A549 (cell line): ENCODE measurements at regions not wholly inside any gene's neighbourhood (a gene's known extent, or its start where the extent isn't known, plus 50 kb on each side); places are given as distances from the start of the nearest gene placed in this dataset.
"Not testable (repeated sequence)": the region's sequence is repeated elsewhere in the genome, so short reads cannot be mapped to it uniquely, and the experiment has no call there.

Source experiments
- ATAC-seq, 2 experiments: fragments of 200-7000 bp in 1 of 2; fragments of >200 bp in 1 of 2; cut with Nextera tagmentation in 1 of 2; cut with Tn5 transposase in 1 of 2; 3 replicates each; pipeline versions ENCODE4 v1.8.0 to v1.9.1; 2018 to 2020; ENCODE audit warnings: mild to moderate bottlenecking in 1 of 2, moderate library complexity in 1 of 2
- CTCF ChIA-PET: fragments of 300-600 bp; sonication (Branson Sonifier 250); formaldehyde crosslinking; extraction: SDS; loops from one replicate; lab custom pipeline; 2021; ENCODE audit warnings: antibody characterized with exemption, inconsistent platforms; lab: Yijun Ruan, JAX
- POLR2A ChIA-PET: fragments of 350-600 bp; formaldehyde crosslinking; extraction: SDS; loops from one replicate; lab custom pipeline; 2021; ENCODE audit warnings: antibody characterized with exemption, inconsistent platforms; lab: Yijun Ruan, JAX
- DNase-seq, 2 experiments: peaks; one replicate each; pipeline versions ENCODE4 v3.0.0 to v3.0.0-alpha.2; 2011 to 2016; ENCODE audit warnings: low read depth in 1 of 2, low spot score in 1 of 2
- FAIRE-seq: peaks from 2 replicates; lab custom pipeline; 2011; peaks lifted over from hg19 to GRCh38; lab: Jason Lieb, UNC
- H3K27ac ChIP-seq, 2 experiments: fragments of >200 bp; sonication (Bioruptor Twin); formaldehyde crosslinking; 3 replicates each; pipeline ENCODE4 v1.5.1; 2016 to 2017
- H3K4me1 ChIP-seq: fragments of >200 bp; sonication (Bioruptor Twin); formaldehyde crosslinking; 3 replicates; pipeline ENCODE4 v1.6.1; 2016
- H3K4me2 ChIP-seq: fragments of >200 bp; sonication (Bioruptor Twin); formaldehyde crosslinking; 3 replicates; pipeline ENCODE4 v1.6.1; 2016
- H3K4me3 ChIP-seq: fragments of >200 bp; sonication (Bioruptor Twin); formaldehyde crosslinking; 3 replicates; pipeline ENCODE4 v1.5.1; 2016
- H3K9me3 ChIP-seq: fragments of >200 bp; sonication (Bioruptor Twin); formaldehyde crosslinking; 3 replicates; pipeline ENCODE4 v1.6.1; 2016
- BHLHE40 ChIP-seq: IDR thresholded peaks from 2 replicates; pipeline ENCODE4 v1.6.1; 2012; ENCODE audit warnings: low read depth, low read length, inconsistent platforms
- CBX2 ChIP-seq: fragments of 200-600 bp; sonication (generic); IDR thresholded peaks from 2 replicates; pipeline ENCODE4 v1.6.1; 2016; ENCODE audit warnings: low read depth, mild to moderate bottlenecking, borderline replicate concordance
- CEBPB ChIP-seq, 2 experiments: fragments of >200 bp in 1 of 2; sonication (Bioruptor Twin) in 1 of 2; formaldehyde crosslinking in 1 of 2; IDR thresholded peaks; 2 replicates each; pipeline ENCODE4 v1.6.1; 2012 to 2016
- EHF ChIP-seq: fragments of 250-450 bp; sonication (Bioruptor Pico); IDR thresholded peaks from 2 replicates; pipeline ENCODE4 v1.5.0; 2020; ENCODE audit warnings: mild to moderate bottlenecking
- ELK1 ChIP-seq: fragments of 150-350 bp; IDR thresholded peaks from 2 replicates; pipeline ENCODE4 v1.6.1; 2014; ENCODE audit warnings: low read depth, mild to moderate bottlenecking, low read length
- ESRRA ChIP-seq: fragments of 150-350 bp; IDR thresholded peaks from 2 replicates; pipeline ENCODE4 v1.6.1; 2014; ENCODE audit warnings: mild to moderate bottlenecking, low read length, borderline replicate concordance
- FOSL2 ChIP-seq, 2 experiments: fragments of 450-650 bp in 1 of 2; fragments of >200 bp in 1 of 2; sonication (Bioruptor Twin) in 1 of 2; formaldehyde crosslinking; IDR thresholded peaks; 2 replicates each; pipeline versions ENCODE4 v1.5.0 to v1.6.1; 2016 to 2020; ENCODE audit warnings: mild to moderate bottlenecking in 1 of 2, moderate library complexity in 1 of 2
- HEYL ChIP-seq: fragments of 250-450 bp; sonication (Bioruptor Pico); IDR thresholded peaks from 2 replicates; pipeline ENCODE4 v1.8.0; 2021; ENCODE audit warnings: mild to moderate bottlenecking, moderate library complexity
- HMGXB4 ChIP-seq: fragments of 250-450 bp; sonication (Bioruptor Pico); IDR thresholded peaks from 2 replicates; pipeline ENCODE4 v1.5.0; 2021; ENCODE audit warnings: mild to moderate bottlenecking, moderate library complexity, borderline replicate concordance
- HOXB13 ChIP-seq: fragments of 250-450 bp; sonication (Bioruptor Pico); IDR thresholded peaks from 2 replicates; pipeline ENCODE4 v1.5.0; 2020; ENCODE audit warnings: low read depth, mild to moderate bottlenecking, moderate library complexity
- HOXB5 ChIP-seq: fragments of 250-450 bp; sonication (Bioruptor Pico); IDR thresholded peaks from 2 replicates; pipeline ENCODE4 v1.5.0; 2020; ENCODE audit warnings: mild to moderate bottlenecking, moderate library complexity
- KDM5A ChIP-seq: fragments of 200-600 bp; sonication (generic); IDR thresholded peaks from 2 replicates; pipeline ENCODE4 v1.6.1; 2016; ENCODE audit warnings: antibody characterized with exemption, mild to moderate bottlenecking
- MAFK ChIP-seq: fragments of 450-650 bp; IDR thresholded peaks from 2 replicates; pipeline ENCODE4 v1.6.1; 2014; ENCODE audit not compliant: partially characterized antibody
- NPAS2 ChIP-seq: fragments of 250-450 bp; sonication (Bioruptor Pico); IDR thresholded peaks from 2 replicates; pipeline ENCODE4 v1.8.0; 2022; ENCODE audit warnings: mild to moderate bottlenecking, moderate library complexity, borderline replicate concordance
- NR3C1 ChIP-seq: fragments of >200 bp; sonication (Bioruptor Twin); formaldehyde crosslinking; IDR thresholded peaks from 3 replicates; pipeline ENCODE4 v1.6.1; 2017
- RNF2 ChIP-seq: fragments of 200-600 bp; sonication (generic); IDR thresholded peaks from 2 replicates; pipeline ENCODE4 v1.6.1; 2016; ENCODE audit warnings: low read depth, mild to moderate bottlenecking, antibody characterized with exemption, moderate library complexity, borderline replicate concordance
- SMC3 ChIP-seq: fragments of >200 bp; sonication (Bioruptor Twin); formaldehyde crosslinking; IDR thresholded peaks from 3 replicates; pipeline ENCODE4 v1.6.1; 2018; ENCODE audit warnings: inconsistent platforms
- SREBF2 ChIP-seq: fragments of 450-650 bp; IDR thresholded peaks from 2 replicates; pipeline ENCODE4 v1.6.1; 2014; ENCODE audit warnings: mild to moderate bottlenecking, moderate library complexity
- TFCP2L1 ChIP-seq: fragments of 250-450 bp; sonication (Bioruptor Pico); IDR thresholded peaks from 2 replicates; pipeline ENCODE4 v1.5.0; 2021; ENCODE audit warnings: mild to moderate bottlenecking
- TP53 ChIP-seq: fragments of 250-450 bp; sonication (Bioruptor Pico); IDR thresholded peaks from 2 replicates; pipeline ENCODE4 v1.5.0; 2021; ENCODE audit warnings: mild to moderate bottlenecking, moderate library complexity
- ZC3H11A ChIP-seq: fragments of 450-650 bp; IDR thresholded peaks from 2 replicates; pipeline ENCODE4 v1.6.1; 2014; ENCODE audit warnings: antibody characterized with exemption, mild to moderate bottlenecking
- ZFP36 ChIP-seq: fragments of 450-650 bp; IDR thresholded peaks from 2 replicates; pipeline ENCODE4 v1.6.1; 2014; ENCODE audit warnings: borderline replicate concordance; ENCODE audit not compliant: partially characterized antibody
- ZSCAN20 ChIP-seq: fragments of 250-450 bp; sonication (Bioruptor Pico); IDR thresholded peaks from 2 replicates; pipeline ENCODE4 v1.8.0; 2022; ENCODE audit warnings: mild to moderate bottlenecking, moderate library complexity
- WGBS: methylation state at CpG from one replicate; pipeline ENCODE4 v1.1.6; 2017; ENCODE audit errors: missing lambda C conversion rate; 5-methylcytosine and 5-hydroxymethylcytosine counted together
- TF ChIP-seq, protein P1 (sequence below): IDR thresholded peaks from 2 replicates; pipeline ENCODE4 v1.6.1; 2012
- TF ChIP-seq, protein P2 (sequence below): fragments of >200 bp; sonication (Bioruptor Twin); formaldehyde crosslinking; IDR thresholded peaks from 2 replicates; pipeline ENCODE4 v1.6.1; 2016
- TF ChIP-seq, protein P3 (sequence below): fragments of 250-450 bp; sonication (Bioruptor Pico); IDR thresholded peaks from 2 replicates; pipeline ENCODE4 v1.5.0; 2020; ENCODE audit warnings: low read depth, mild to moderate bottlenecking, moderate library complexity

DNA sequence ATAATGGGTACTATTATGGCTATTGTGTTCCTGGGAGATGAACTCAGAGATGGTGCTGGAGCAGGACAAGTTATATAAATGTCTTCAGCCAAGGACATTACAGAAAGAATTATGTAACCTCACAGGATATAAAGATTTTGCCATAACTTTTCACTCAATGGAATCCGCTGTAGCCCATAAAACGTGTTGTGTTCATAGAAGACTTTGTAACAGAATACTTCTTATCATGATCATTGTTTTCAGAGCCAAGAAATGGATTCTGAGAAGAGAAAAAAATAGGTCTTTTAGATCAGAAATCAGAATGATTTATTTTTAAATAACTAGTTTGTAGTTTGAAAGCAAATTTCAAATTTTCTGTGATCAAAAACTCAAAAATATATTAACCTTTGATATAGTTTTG, 441.0 kb upstream of the TENM3 start:
- WGBS = 2% methylated on average over 2 of the region's 2 CpGs
- no peak for ATAC-seq
- no peaks in the 10 kb centered on the region for H3K9me3 ChIP-seq
- H3K27ac ChIP-seq = no peak overlapping the region
- POLR2A ChIA-PET = no interaction called here
- no peaks in the 10 kb centered on the region for H3K4me1 ChIP-seq
- no peak for TF ChIP-seq SMC3
- H3K4me3 ChIP-seq = no peak overlapping the region
- H3K4me2 ChIP-seq = no peak overlapping the region
- CTCF ChIA-PET = no interaction called here
- no peak for FAIRE-seq
- no peak for DNase-seq

DNA sequence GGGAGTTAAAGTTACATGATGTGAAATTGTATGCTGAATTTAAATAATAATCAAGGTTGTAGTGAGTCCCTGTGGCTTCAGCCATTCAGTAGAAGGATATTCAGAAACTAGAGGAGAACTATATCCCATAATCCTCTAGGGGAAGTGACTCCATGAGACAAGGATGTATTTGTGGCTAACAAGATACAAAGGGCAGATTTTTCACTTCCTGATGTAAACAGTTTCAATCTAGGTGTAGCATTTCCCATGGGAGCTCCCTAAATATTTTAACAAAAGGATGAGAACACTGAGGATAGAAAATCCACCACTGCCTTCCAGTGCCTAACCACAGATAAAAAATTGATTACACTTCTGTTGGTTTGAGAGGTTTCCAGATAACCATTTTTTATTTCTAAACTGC, 435.4 kb upstream of the TENM3 start:
- DNase-seq (no peak), ATAC-seq (no peak), FAIRE-seq (no peak)
- no peak for TF ChIP-seq ZSCAN20
- no peak for TF ChIP-seq ZC3H11A
- no peak for TF ChIP-seq SREBF2
- TF ChIP-seq, protein P1, sequence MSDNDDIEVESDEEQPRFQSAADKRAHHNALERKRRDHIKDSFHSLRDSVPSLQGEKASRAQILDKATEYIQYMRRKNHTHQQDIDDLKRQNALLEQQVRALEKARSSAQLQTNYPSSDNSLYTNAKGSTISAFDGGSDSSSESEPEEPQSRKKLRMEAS = no peak
- no peak for TF ChIP-seq ESRRA
- no peak for TF ChIP-seq FOSL2 (IDR thresholded peaks at IDR 0.05)
- no peak for TF ChIP-seq FOSL2 (CRISPR knock-in tag; IDR thresholded peaks at IDR 0.05)
- TF ChIP-seq EHF = no peak
- no peak for TF ChIP-seq NR3C1
- no peak for TF ChIP-seq HOXB5 (CRISPR knock-in tag)
- TF ChIP-seq ZFP36 = no peak
- TF ChIP-seq, protein P2, sequence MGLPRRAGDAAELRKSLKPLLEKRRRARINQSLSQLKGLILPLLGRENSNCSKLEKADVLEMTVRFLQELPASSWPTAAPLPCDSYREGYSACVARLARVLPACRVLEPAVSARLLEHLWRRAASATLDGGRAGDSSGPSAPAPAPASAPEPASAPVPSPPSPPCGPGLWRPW = no peak
- TF ChIP-seq BHLHE40 = no peak
- TF ChIP-seq TP53 = no peak
- TF ChIP-seq HEYL (CRISPR knock-in tag) = no peak
- CTCF ChIA-PET = no interaction called here
- H3K27ac ChIP-seq = no peak overlapping the region
- no peak overlapping the region for H3K4me3 ChIP-seq
- POLR2A ChIA-PET = no interaction called here
- H3K4me1 ChIP-seq = no peaks in the 10 kb centered on the region
- H3K4me2 ChIP-seq = no peak overlapping the region
- no peaks in the 10 kb centered on the region for H3K9me3 ChIP-seq

DNA sequence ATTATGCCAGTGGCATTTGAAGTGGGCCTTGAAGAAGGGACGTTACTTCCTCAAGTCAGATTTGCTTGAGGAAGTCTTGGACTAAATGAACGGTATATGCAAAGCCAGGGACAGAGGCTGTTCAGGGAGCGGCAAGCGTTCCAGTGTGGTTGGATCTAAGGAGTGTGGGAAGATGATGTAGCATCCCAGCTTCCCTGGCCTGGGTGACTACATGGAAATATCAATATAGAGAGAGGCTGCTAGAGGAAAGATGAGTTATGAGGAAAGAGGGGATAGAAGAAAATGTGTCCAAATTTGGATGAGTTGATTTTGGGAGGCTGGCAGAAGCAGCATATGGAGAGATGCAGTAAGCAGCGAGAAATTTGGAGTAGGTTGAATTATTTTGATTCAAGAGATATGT, 432.5 kb upstream of the TENM3 start:
- ChIA-PET CTCF (no interaction called here), POLR2A (no interaction called here)
- FAIRE-seq (no peak), ATAC-seq (no peak), DNase-seq (no peak)
- WGBS = 35% methylated on average over 5 of the region's 5 CpGs
- Histone ChIP-seq H3K4me1 (no peaks in the 10 kb centered on the region), H3K9me3 (no peaks in the 10 kb centered on the region), H3K27ac (no peak overlapping the region), H3K4me2 (no peak overlapping the region), H3K4me3 (no peak overlapping the region)
- TF ChIP-seq HOXB13 = no peak

DNA sequence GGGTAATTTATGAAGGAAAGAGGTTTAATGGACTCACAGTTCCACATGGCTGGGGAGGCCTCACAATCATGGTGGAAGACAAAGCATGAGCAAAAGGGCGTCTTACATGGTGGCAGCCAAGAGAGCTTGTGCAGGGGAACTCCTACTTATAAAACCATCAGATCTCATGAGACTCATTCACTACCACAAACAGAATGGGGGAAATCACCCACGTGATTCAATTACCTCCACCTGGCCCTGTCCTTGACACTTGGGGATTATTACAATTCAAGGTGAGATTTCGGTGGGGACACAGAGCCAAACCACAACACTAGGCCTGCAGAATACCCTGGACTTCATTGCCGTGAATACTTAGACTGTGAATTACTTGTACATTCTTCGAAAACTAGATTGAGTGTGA, 431.7 kb upstream of the TENM3 start:
- WGBS = 9% methylated on average over 5 of the region's 5 CpGs
- H3K9me3 ChIP-seq, ATAC-seq, H3K4me2 ChIP-seq, CTCF ChIA-PET, POLR2A ChIA-PET, H3K27ac ChIP-seq, H3K4me1 ChIP-seq, DNase-seq, H3K4me3 ChIP-seq, FAIRE-seq: not testable (repeated sequence)

GRCh38 chr4:181819946-181820345, 423.3 kb upstream of the TENM3 start:
- ChIA-PET POLR2A (no interaction called here), CTCF (interaction anchor here (0.6 kb wide), 1 partner anchor 643 kb away, joined by 3 read pairs; no protein-coding TSS in a partner anchor)
- no peaks in the 10 kb centered on the region for H3K4me1 ChIP-seq
- no peaks in the 10 kb centered on the region for H3K9me3 ChIP-seq
- no peak for DNase-seq
- H3K4me2 ChIP-seq = no peak overlapping the region
- no peak overlapping the region for H3K27ac ChIP-seq
- WGBS = 58% methylated on average over 2 of the region's 2 CpGs
- FAIRE-seq = no peak
- H3K4me3 ChIP-seq = no peak overlapping the region
- ATAC-seq = no peak
- no peak for TF ChIP-seq SMC3
- TF ChIP-seq CBX2 = no peak
- no peak for TF ChIP-seq HMGXB4
- TF ChIP-seq KDM5A = no peak
- no peak for TF ChIP-seq TFCP2L1 (CRISPR knock-in tag)
- TF ChIP-seq, protein P1 = no peak
- TF ChIP-seq ELK1 = no peak
- no peak for TF ChIP-seq CEBPB (IDR thresholded peaks at IDR 0.05)
- TF ChIP-seq NPAS2 = no peak
- TF ChIP-seq, protein P3, sequence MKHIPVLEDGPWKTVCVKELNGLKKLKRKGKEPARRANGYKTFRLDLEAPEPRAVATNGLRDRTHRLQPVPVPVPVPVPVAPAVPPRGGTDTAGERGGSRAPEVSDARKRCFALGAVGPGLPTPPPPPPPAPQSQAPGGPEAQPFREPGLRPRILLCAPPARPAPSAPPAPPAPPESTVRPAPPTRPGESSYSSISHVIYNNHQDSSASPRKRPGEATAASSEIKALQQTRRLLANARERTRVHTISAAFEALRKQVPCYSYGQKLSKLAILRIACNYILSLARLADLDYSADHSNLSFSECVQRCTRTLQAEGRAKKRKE (CRISPR knock-in tag) = no peak
- TF ChIP-seq ZSCAN20 = no peak
- TF ChIP-seq MAFK = no peak
- TF ChIP-seq RNF2 = no peak
- no peak for TF ChIP-seq HOXB5 (CRISPR knock-in tag)
